ENCODE measurements at regions not wholly inside any gene's neighbourhood (a gene's known extent, or its start where the extent isn't known, plus 50 kb on each side); places are given as distances from the start of the nearest gene placed in this dataset.
A peak's percentile ranks its signal among the peaks of the same experiment; 100 is the strongest.

GRCh38 chr21:27233514-27234115 lies 266.7 kb upstream of the ADAMTS5 start:
- no peak overlapping the region for H3K27ac ChIP-seq
- no peak overlapping the region for H3K4me3 ChIP-seq
- H3K36me3 ChIP-seq: no peaks in the 10 kb centered on the region
- H3K9me3 ChIP-seq (replicated peaks): no peaks in the 10 kb centered on the region
- no peaks in the 10 kb centered on the region; the same call in 1 of the 2 replicates for H3K4me1 ChIP-seq
- no peaks in the 10 kb centered on the region for H3K27me3 ChIP-seq
- DNase-seq: no peak

GRCh38 chr21:27225940-27226339 lies 259.1 kb upstream of the ADAMTS5 start:
- DNase-seq: no peak
- no peaks in the 10 kb centered on the region; the same call in 1 of the 2 replicates for H3K9me3 ChIP-seq (replicated peaks)
- no peaks in the 10 kb centered on the region for H3K36me3 ChIP-seq
- no peak overlapping the region for H3K4me3 ChIP-seq
- no peak overlapping the region for H3K27ac ChIP-seq
- H3K27me3 ChIP-seq: no peaks in the 10 kb centered on the region
- no peaks in the 10 kb centered on the region for H3K4me1 ChIP-seq

- Histone ChIP-seq H3K9me3 (replicated peaks) (no peaks in the 10 kb centered on the region; the same call in 1 of the 2 replicates), H3K27me3 (no peaks in the 10 kb centered on the region), H3K4me1 (no peaks in the 10 kb centered on the region), H3K4me3 (no peak overlapping the region), H3K27ac (no peak overlapping the region), H3K36me3 (no peaks in the 10 kb centered on the region)
- DNase-seq: no peak
These were observed 258.3 kb upstream of the ADAMTS5 start for GRCh38 chr21:27225151-27225550.

GRCh38 chr21:27224169-27224568 lies 257.3 kb upstream of the ADAMTS5 start:
- no peaks in the 10 kb centered on the region for H3K27me3 ChIP-seq
- H3K4me3 ChIP-seq: no peak overlapping the region
- H3K36me3 ChIP-seq: no peaks in the 10 kb centered on the region
- no peaks in the 10 kb centered on the region for H3K4me1 ChIP-seq
- no peak for DNase-seq
- H3K9me3 ChIP-seq (replicated peaks): no peaks in the 10 kb centered on the region; the same call in 1 of the 2 replicates
- no peak overlapping the region for H3K27ac ChIP-seq

GRCh38 chr21:27221077-27221476 lies 254.2 kb upstream of the ADAMTS5 start:
- Histone ChIP-seq H3K9me3 (replicated peaks) (peaks cover 4% of the 10 kb centered on the region; the same call in 1 of the 2 replicates), H3K27me3 (no peaks in the 10 kb centered on the region), H3K4me1 (no peaks in the 10 kb centered on the region), H3K36me3 (no peaks in the 10 kb centered on the region), H3K4me3 (no peak overlapping the region), H3K27ac (no peak overlapping the region)
- no peak for DNase-seq

- Histone ChIP-seq H3K4me3 (no peak overlapping the region), H3K9me3 (replicated peaks) (peaks cover 4% of the 10 kb centered on the region; the same call in 1 of the 2 replicates), H3K36me3 (no peaks in the 10 kb centered on the region), H3K4me1 (no peaks in the 10 kb centered on the region), H3K27ac (no peak overlapping the region), H3K27me3 (no peaks in the 10 kb centered on the region)
- DNase-seq: no peak
These were observed 253.5 kb upstream of the ADAMTS5 start for GRCh38 chr21:27220416-27220815.

GRCh38 chr21:27219068-27219467 lies 252.2 kb upstream of the ADAMTS5 start:
- no peak for DNase-seq
- no peaks in the 10 kb centered on the region for H3K27me3 ChIP-seq
- no peak overlapping the region for H3K27ac ChIP-seq
- peaks cover 4% of the 10 kb centered on the region; the same call in 1 of the 2 replicates for H3K9me3 ChIP-seq (replicated peaks)
- H3K4me1 ChIP-seq: no peaks in the 10 kb centered on the region
- no peaks in the 10 kb centered on the region for H3K36me3 ChIP-seq
- no peak overlapping the region for H3K4me3 ChIP-seq

GRCh38 chr21:27213303-27213702 lies 246.4 kb upstream of the ADAMTS5 start:
- H3K36me3 ChIP-seq: no peaks in the 10 kb centered on the region
- no peak overlapping the region for H3K4me3 ChIP-seq
- DNase-seq: peak in 1 of 2 experiments; percentile 24
- H3K27ac ChIP-seq: no peak overlapping the region
- H3K9me3 ChIP-seq (replicated peaks): 0 out of 2 replicates have a peak, but pooled peaks cover 7% of the 10 kb centered on the region
- H3K27me3 ChIP-seq: no peaks in the 10 kb centered on the region
- H3K4me1 ChIP-seq: no peaks in the 10 kb centered on the region

- Histone ChIP-seq H3K9me3 (replicated peaks) (peaks cover 3% of the 10 kb centered on the region; the same call in 1 of the 2 replicates), H3K27ac (no peak overlapping the region), H3K36me3 (no peaks in the 10 kb centered on the region), H3K4me3 (no peak overlapping the region), H3K27me3 (no peaks in the 10 kb centered on the region), H3K4me1 (no peaks in the 10 kb centered on the region)
- DNase-seq: no peak
These were observed 245.6 kb upstream of the ADAMTS5 start for GRCh38 chr21:27212441-27212840.

GRCh38 chr21:27209546-27209945 lies 242.7 kb upstream of the ADAMTS5 start:
- H3K9me3 ChIP-seq (replicated peaks): peaks cover 3% of the 10 kb centered on the region; the same call in 1 of the 2 replicates
- no peak for DNase-seq
- H3K4me3 ChIP-seq: no peak overlapping the region
- no peaks in the 10 kb centered on the region for H3K27me3 ChIP-seq
- no peaks in the 10 kb centered on the region for H3K36me3 ChIP-seq
- H3K27ac ChIP-seq: no peak overlapping the region
- H3K4me1 ChIP-seq: peaks cover 8% of the 10 kb centered on the region; the same call in 1 of the 2 replicates

GRCh38 chr21:27206368-27206982 lies 239.6 kb upstream of the ADAMTS5 start:
- no peak overlapping the region for H3K4me3 ChIP-seq
- no peaks in the 10 kb centered on the region for H3K36me3 ChIP-seq
- peaks cover 8% of the 10 kb centered on the region; the same call in 1 of the 2 replicates for H3K4me1 ChIP-seq
- peak overlapping the region; percentile 39 for H3K27ac ChIP-seq
- peaks cover 3% of the 10 kb centered on the region; the same call in 1 of the 2 replicates for H3K9me3 ChIP-seq (replicated peaks)
- H3K27me3 ChIP-seq: no peaks in the 10 kb centered on the region
- DNase-seq: peak; percentile 51 to 58

- H3K4me3 ChIP-seq: no peak overlapping the region
- no peak overlapping the region for H3K27ac ChIP-seq
- no peak for DNase-seq
- no peaks in the 10 kb centered on the region for H3K27me3 ChIP-seq
- H3K36me3 ChIP-seq: no peaks in the 10 kb centered on the region
- H3K4me1 ChIP-seq: peaks cover 8% of the 10 kb centered on the region; the same call in 1 of the 2 replicates
- H3K9me3 ChIP-seq (replicated peaks): no peaks in the 10 kb centered on the region
These were observed 235.4 kb upstream of the ADAMTS5 start for GRCh38 chr21:27202301-27202700.

GRCh38 chr21:27201197-27201596 lies 234.3 kb upstream of the ADAMTS5 start:
- peaks cover 2% of the 10 kb centered on the region; the same call in 1 of the 2 replicates for H3K4me1 ChIP-seq
- no peaks in the 10 kb centered on the region for H3K9me3 ChIP-seq (replicated peaks)
- no peak overlapping the region for H3K27ac ChIP-seq
- no peaks in the 10 kb centered on the region for H3K36me3 ChIP-seq
- no peaks in the 10 kb centered on the region for H3K27me3 ChIP-seq
- DNase-seq: no peak
- no peak overlapping the region for H3K4me3 ChIP-seq

- H3K27me3 ChIP-seq: no peaks in the 10 kb centered on the region
- H3K36me3 ChIP-seq: no peaks in the 10 kb centered on the region
- H3K4me1 ChIP-seq: no peaks in the 10 kb centered on the region
- no peak overlapping the region for H3K27ac ChIP-seq
- DNase-seq: no peak
- no peak overlapping the region for H3K4me3 ChIP-seq
- peaks cover 3% of the 10 kb centered on the region; the same call in 1 of the 2 replicates for H3K9me3 ChIP-seq (replicated peaks)
These were observed 229.8 kb upstream of the ADAMTS5 start for GRCh38 chr21:27196651-27197050.

GRCh38 chr21:27192281-27192949 lies 225.5 kb upstream of the ADAMTS5 start:
- H3K4me1 ChIP-seq: no peaks in the 10 kb centered on the region
- no peak overlapping the region for H3K27ac ChIP-seq
- peaks cover 3% of the 10 kb centered on the region; the same call in 1 of the 2 replicates for H3K9me3 ChIP-seq (replicated peaks)
- H3K4me3 ChIP-seq: no peak overlapping the region
- H3K27me3 ChIP-seq: no peaks in the 10 kb centered on the region
- DNase-seq: peak in 1 of 2 experiments; percentile 10
- H3K36me3 ChIP-seq: no peaks in the 10 kb centered on the region
